A549 (cell line): ENCODE measurements at regions not wholly inside any gene's neighbourhood (a gene's known extent, or its start where the extent isn't known, plus 50 kb on each side); places are given as distances from the start of the nearest gene placed in this dataset.

ENCODE experiments used
- CTCF ChIP-seq: fragments of >200 bp; sonication (Bioruptor Twin); formaldehyde crosslinking; IDR thresholded peaks from 3 replicates; pipeline ENCODE4 v1.5.1; 2016
- EP300 ChIP-seq, 2 experiments: fragments of >200 bp; sonication (Bioruptor Twin); formaldehyde crosslinking; IDR thresholded peaks; 2 replicates in 1 of 2; 3 replicates in 1 of 2; pipeline ENCODE4 v1.6.1; 2016 to 2017
- GATA3 ChIP-seq: IDR thresholded peaks from 2 replicates; pipeline ENCODE4 v1.6.1; 2012; ENCODE audit warnings: borderline replicate concordance
- HOXB5 ChIP-seq: fragments of 250-450 bp; sonication (Bioruptor Pico); IDR thresholded peaks from 2 replicates; pipeline ENCODE4 v1.5.0; 2020; ENCODE audit warnings: mild to moderate bottlenecking, moderate library complexity
- KDM5A ChIP-seq: fragments of 200-600 bp; sonication (generic); IDR thresholded peaks from 2 replicates; pipeline ENCODE4 v1.6.1; 2016; ENCODE audit warnings: antibody characterized with exemption, mild to moderate bottlenecking
- NR3C1 ChIP-seq: fragments of >200 bp; sonication (Bioruptor Twin); formaldehyde crosslinking; IDR thresholded peaks from 3 replicates; pipeline ENCODE4 v1.6.1; 2017
- PHF8 ChIP-seq: fragments of 200-600 bp; sonication (generic); IDR thresholded peaks from 2 replicates; pipeline ENCODE4 v1.6.1; 2016; ENCODE audit warnings: low read depth, mild to moderate bottlenecking, antibody characterized with exemption, moderate library complexity, borderline replicate concordance
- POLR2A ChIP-seq: IDR thresholded peaks from 2 replicates; pipeline ENCODE4 v1.6.1; 2012; ENCODE audit warnings: mild to moderate bottlenecking, low read length
- RCOR1 ChIP-seq: fragments of 150-350 bp; IDR thresholded peaks from 2 replicates; pipeline ENCODE4 v1.6.1; 2014; ENCODE audit warnings: antibody characterized with exemption, low read length, low read depth
- REST ChIP-seq: fragments of 200-600 bp; sonication (generic); IDR thresholded peaks from 2 replicates; pipeline ENCODE4 v1.6.1; 2016; ENCODE audit warnings: antibody characterized with exemption, mild to moderate bottlenecking, moderate library complexity
- SMC3 ChIP-seq: fragments of >200 bp; sonication (Bioruptor Twin); formaldehyde crosslinking; IDR thresholded peaks from 3 replicates; pipeline ENCODE4 v1.6.1; 2018; ENCODE audit warnings: inconsistent platforms
- TF ChIP-seq, protein P1 (sequence below): fragments of 450-650 bp; IDR thresholded peaks from 2 replicates; pipeline ENCODE4 v1.6.1; 2014; ENCODE audit warnings: antibody characterized with exemption

GRCh38 chr4:180164799-180165198, 2078.4 kb upstream of the TENM3 start:
- no peak for TF ChIP-seq RCOR1
- no peak for TF ChIP-seq CTCF
- TF ChIP-seq POLR2A: no peak
- no peak for TF ChIP-seq HOXB5
- no peak for TF ChIP-seq NR3C1
- TF ChIP-seq EP300 (IDR thresholded peaks at IDR 0.05): no peak
- TF ChIP-seq, protein P1, sequence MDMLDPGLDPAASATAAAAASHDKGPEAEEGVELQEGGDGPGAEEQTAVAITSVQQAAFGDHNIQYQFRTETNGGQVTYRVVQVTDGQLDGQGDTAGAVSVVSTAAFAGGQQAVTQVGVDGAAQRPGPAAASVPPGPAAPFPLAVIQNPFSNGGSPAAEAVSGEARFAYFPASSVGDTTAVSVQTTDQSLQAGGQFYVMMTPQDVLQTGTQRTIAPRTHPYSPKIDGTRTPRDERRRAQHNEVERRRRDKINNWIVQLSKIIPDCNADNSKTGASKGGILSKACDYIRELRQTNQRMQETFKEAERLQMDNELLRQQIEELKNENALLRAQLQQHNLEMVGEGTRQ: no peak
- no peak for TF ChIP-seq KDM5A
- TF ChIP-seq GATA3: no peak
- no peak for TF ChIP-seq SMC3
- TF ChIP-seq PHF8: no peak
- TF ChIP-seq REST: no peak
